ENCODE measurements at regions not wholly inside any gene's neighbourhood (a gene's known extent, or its start where the extent isn't known, plus 50 kb on each side); places are given as distances from the start of the nearest gene placed in this dataset.

- TF ChIP-seq CTCF (conservative IDR thresholded peaks at IDR 0.05 in 1 of 2, IDR thresholded peaks at IDR 0.05 in 1 of 2; ENCODE audit: low read depth in 1 of 2, low read length in 2 of 2) (no peak), EZH2 (IDR thresholded peaks at IDR 0.05; ENCODE audit: low read length, missing control alignments) (no peak)
Observed at GRCh38 chr14:106657460-106657859, 1131.1 kb downstream of the TMEM121 start.
